NT2/D1 (cell line): ENCODE measurements at regions not wholly inside any gene's neighbourhood (a gene's known extent, or its start where the extent isn't known, plus 50 kb on each side); places are given as distances from the start of the nearest gene placed in this dataset.

Source experiments
- SUZ12 ChIP-seq: IDR thresholded peaks from 2 replicates; pipeline ENCODE4 v1.6.1; 2011; ENCODE audit not compliant: insufficient read length, insufficient read depth; ENCODE audit errors: extremely low read depth
- ZNF274 ChIP-seq: IDR thresholded peaks from 2 replicates; pipeline ENCODE4 v1.6.1; 2011; ENCODE audit warnings: mild to moderate bottlenecking, low read depth, low read length

GRCh38 chr2:175605640-175606009 is 396.4 kb downstream of the LNPK start:
- no peak for TF ChIP-seq ZNF274
- TF ChIP-seq SUZ12: no peak
